OCI-LY1 (cell line): ENCODE measurements at regions not wholly inside any gene's neighbourhood (a gene's known extent, or its start where the extent isn't known, plus 50 kb on each side); places are given as distances from the start of the nearest gene placed in this dataset.

Experiments used
- CTCF ChIP-seq: fragments of 200-600 bp; sonication (generic), shearing (Covaris generic); IDR thresholded peaks from 2 replicates; pipeline ENCODE4 v1.5.1; 2017; ENCODE audit warnings: mild to moderate bottlenecking, antibody characterized with exemption, low read length, moderate library complexity, mixed read lengths
- EZH2 ChIP-seq: fragments of 200-600 bp; sonication (generic), shearing (Covaris generic); IDR thresholded peaks from 2 replicates; pipeline ENCODE4 v1.8.0; 2017; ENCODE audit warnings: borderline replicate concordance, mixed run types, mild to moderate bottlenecking, antibody characterized with exemption, low read length, moderate library complexity, mixed read lengths

- TF ChIP-seq EZH2 (no peak), CTCF (no peak)
These were observed 526.8 kb upstream of the GRAMD2B start for GRCh38 chr5:125896368-125896767.
